ENCODE measurements at regions not wholly inside any gene's neighbourhood (a gene's known extent, or its start where the extent isn't known, plus 50 kb on each side); places are given as distances from the start of the nearest gene placed in this dataset.

- H3K4me3 ChIP-seq (ENCODE audit: low read length) = no peak overlapping the region
- H3F3A ChIP-seq (ENCODE audit: control insufficient read depth, insufficient read depth) = no peaks in the 10 kb centered on the region
- H3K4me1 ChIP-seq (ENCODE audit: control insufficient read depth, low read length) = peaks cover 11% of the 10 kb centered on the region
- no peak overlapping the region for H3K27ac ChIP-seq (ENCODE audit: low read depth, low read length)
- H3K79me2 ChIP-seq (ENCODE audit: control insufficient read depth, low read length) = no peaks in the 10 kb centered on the region
- TF ChIP-seq EZH2phosphoT487 (IDR thresholded peaks at IDR 0.05; ENCODE audit: borderline replicate concordance, low read length) (no peak), CTCF (IDR thresholded peaks at IDR 0.05; ENCODE audit: low read depth, low read length, poor library complexity, severe bottlenecking) (no peak)
- H3K9me3 ChIP-seq (ENCODE audit: control insufficient read depth, insufficient read depth, low read length) = no peaks in the 10 kb centered on the region
- H3K27me3 ChIP-seq (ENCODE audit: control insufficient read depth, low read length) = no peaks in the 10 kb centered on the region
- no peak overlapping the region for H3K4me2 ChIP-seq (ENCODE audit: low read length)
- no peaks in the 10 kb centered on the region for H4K20me1 ChIP-seq (ENCODE audit: control insufficient read depth, insufficient read depth, low read depth, low read length)
- no peaks in the 10 kb centered on the region for H3K36me3 ChIP-seq (ENCODE audit: control insufficient read depth, low read length)
- no peaks in the 10 kb centered on the region; the same call in 1 of the 2 replicates for H3K9me2 ChIP-seq (replicated peaks; ENCODE audit: control insufficient read depth, low read length)
Measured at GRCh38 chr6:80404889-80405288, 298.4 kb downstream of the BCKDHB start.

GRCh38 chr6:80403365-80403764 lies 296.9 kb downstream of the BCKDHB start:
- TF ChIP-seq CTCF (IDR thresholded peaks at IDR 0.05; ENCODE audit: low read depth, low read length, poor library complexity, severe bottlenecking) (no peak), EZH2phosphoT487 (IDR thresholded peaks at IDR 0.05; ENCODE audit: borderline replicate concordance, low read length) (no peak)

GRCh38 chr6:80402266-80402665 lies 295.8 kb downstream of the BCKDHB start:
- Histone ChIP-seq H3K9me2 (replicated peaks; ENCODE audit: control insufficient read depth, low read length) (no peaks in the 10 kb centered on the region; the same call in 1 of the 2 replicates), H3K4me1 (ENCODE audit: control insufficient read depth, low read length) (peaks cover 11% of the 10 kb centered on the region), H4K20me1 (ENCODE audit: control insufficient read depth, insufficient read depth, low read depth, low read length) (no peaks in the 10 kb centered on the region), H3K27ac (ENCODE audit: low read depth, low read length) (no peak overlapping the region), H3K4me2 (ENCODE audit: low read length) (no peak overlapping the region), H3K9me3 (ENCODE audit: control insufficient read depth, insufficient read depth, low read length) (no peaks in the 10 kb centered on the region), H3K4me3 (ENCODE audit: low read length) (no peak overlapping the region), H3K79me2 (ENCODE audit: control insufficient read depth, low read length) (no peaks in the 10 kb centered on the region), H3K27me3 (ENCODE audit: control insufficient read depth, low read length) (no peaks in the 10 kb centered on the region), H3K36me3 (ENCODE audit: control insufficient read depth, low read length) (no peaks in the 10 kb centered on the region), H3F3A (ENCODE audit: control insufficient read depth, insufficient read depth) (no peaks in the 10 kb centered on the region)
- no peak for TF ChIP-seq EZH2phosphoT487 (IDR thresholded peaks at IDR 0.05; ENCODE audit: borderline replicate concordance, low read length)
- TF ChIP-seq CTCF (IDR thresholded peaks at IDR 0.05; ENCODE audit: low read depth, low read length, poor library complexity, severe bottlenecking) = no peak

More at GRCh38 chr6:80403365-80403764, 296.9 kb downstream of the BCKDHB start:
- Histone ChIP-seq H3K36me3 (ENCODE audit: control insufficient read depth, low read length) (no peaks in the 10 kb centered on the region), H3K4me2 (ENCODE audit: low read length) (no peak overlapping the region; the same call in 1 of the 2 replicates), H3K9me2 (replicated peaks; ENCODE audit: control insufficient read depth, low read length) (no peaks in the 10 kb centered on the region; the same call in 1 of the 2 replicates), H3K9me3 (ENCODE audit: control insufficient read depth, insufficient read depth, low read length) (no peaks in the 10 kb centered on the region), H3K79me2 (ENCODE audit: control insufficient read depth, low read length) (no peaks in the 10 kb centered on the region), H4K20me1 (ENCODE audit: control insufficient read depth, insufficient read depth, low read depth, low read length) (no peaks in the 10 kb centered on the region), H3K27me3 (ENCODE audit: control insufficient read depth, low read length) (no peaks in the 10 kb centered on the region), H3K4me3 (ENCODE audit: low read length) (no peak overlapping the region), H3F3A (ENCODE audit: control insufficient read depth, insufficient read depth) (no peaks in the 10 kb centered on the region), H3K4me1 (ENCODE audit: control insufficient read depth, low read length) (peaks cover 11% of the 10 kb centered on the region), H3K27ac (ENCODE audit: low read depth, low read length) (no peak overlapping the region)

All from DOHH2 (cell line).